Left colon (tissue), 2 donors: ENCODE measurements at regions not wholly inside any gene's neighbourhood (a gene's known extent, or its start where the extent isn't known, plus 50 kb on each side); places are given as distances from the start of the nearest gene placed in this dataset.
"Not testable (repeated sequence)": the region's sequence is repeated elsewhere in the genome, so short reads cannot be mapped to it uniquely, and the experiment has no call there.

Experiments
- ATAC-seq: fragments of 200-7000 bp; cut with Tn5 transposase; one replicate; pipeline ENCODE4 v1.9.1; 2020; ENCODE audit warnings: mild to moderate bottlenecking, moderate library complexity
- DNase-seq, 2 donors: peaks; one replicate each; pipeline ENCODE4 v3.0.0-alpha.2; 2020
- intact Hi-C, 2 donors: fragments of 100-400 bp; cut with DNase I in 1 of 2; cut with micrococcal nuclease in 1 of 2; formaldehyde crosslinking; loops; one replicate each; pipeline versions ENCODE4 v1.11.2 to v1.14.0; 2022; cut with DNase I, micrococcal nuclease
- donor health status: DM: no; HTN: no; CAD: no.
- donor health status: DM: yes; HTN: yes; CAD: no.

- DNase-seq (no peak), ATAC-seq (no peak)
- intact Hi-C loops: no loop called here
Measured at GRCh38 chr12:33205981-33206380, 233.6 kb downstream of the SYT10 start.

GRCh38 chr12:33194389-33194788, 245.2 kb downstream of the SYT10 start:
- intact Hi-C loops, DNase-seq, ATAC-seq: not testable (repeated sequence)

- ATAC-seq (no peak), DNase-seq (no peak)
- intact Hi-C loops: no loop called here
Measured at GRCh38 chr12:33192226-33192625, 247.4 kb downstream of the SYT10 start.

GRCh38 chr12:33187409-33187808, 252.2 kb downstream of the SYT10 start:
- intact Hi-C loops: no loop called here
- ATAC-seq: no peak

GRCh38 chr12:33184161-33184560, 255.5 kb downstream of the SYT10 start:
- no peak for DNase-seq
- no peak for ATAC-seq
- intact Hi-C loops: no loop called here

More at GRCh38 chr12:33187409-33187808, 252.2 kb downstream of the SYT10 start:
- no peak for DNase-seq

GRCh38 chr12:33182485-33182884, 257.1 kb downstream of the SYT10 start:
- ATAC-seq (no peak), DNase-seq (no peak)
- intact Hi-C loops: no loop called here

- intact Hi-C loops: no loop called here
Measured at GRCh38 chr12:33180918-33181317, 258.7 kb downstream of the SYT10 start.

GRCh38 chr12:33166260-33166659, 269.7 kb upstream of the PKP2 start:
- intact Hi-C loops, ATAC-seq, DNase-seq: not testable (repeated sequence)

More at GRCh38 chr12:33180918-33181317, 258.7 kb downstream of the SYT10 start:
- DNase-seq (no peak), ATAC-seq (no peak)

GRCh38 chr12:33156042-33156441, 259.5 kb upstream of the PKP2 start:
- ATAC-seq: no peak
- no peak for DNase-seq
- intact Hi-C loops: no loop called here

GRCh38 chr12:33147292-33147691, 250.7 kb upstream of the PKP2 start:
- intact Hi-C loops, ATAC-seq, DNase-seq: not testable (repeated sequence)

- DNase-seq: no peak
- intact Hi-C loops: no loop called here
- no peak for ATAC-seq
Measured at GRCh38 chr12:33129500-33129899, 232.9 kb upstream of the PKP2 start.

- intact Hi-C loops: no loop called here
- DNase-seq (no peak), ATAC-seq (no peak)
Measured at GRCh38 chr12:33125755-33126154, 229.2 kb upstream of the PKP2 start.

- intact Hi-C loops: loop anchor here in 1 of 2 donors (10.0 kb wide), 1 partner anchor 151 kb away; no protein-coding TSS in a partner anchor
- ATAC-seq: no peak
Measured at GRCh38 chr12:33116284-33116683, 219.7 kb upstream of the PKP2 start.

GRCh38 chr12:33115716-33116115, 219.1 kb upstream of the PKP2 start:
- intact Hi-C loops: loop anchor here in 1 of 2 donors (10.0 kb wide), 1 partner anchor 151 kb away; no protein-coding TSS in a partner anchor
- ATAC-seq (no peak), DNase-seq (no peak)

More at GRCh38 chr12:33116284-33116683, 219.7 kb upstream of the PKP2 start:
- no peak for DNase-seq

GRCh38 chr12:33111850-33112249, 215.3 kb upstream of the PKP2 start:
- intact Hi-C loops: loop anchor here in 1 of 2 donors (10.0 kb wide), 1 partner anchor 147 kb away; no protein-coding TSS in a partner anchor
- DNase-seq: no peak
- no peak for ATAC-seq

- DNase-seq, intact Hi-C loops, ATAC-seq: not testable (repeated sequence)
Measured at GRCh38 chr12:33107827-33108226, 211.2 kb upstream of the PKP2 start.

GRCh38 chr12:33093534-33093933, 197.0 kb upstream of the PKP2 start:
- ATAC-seq: no peak
- intact Hi-C loops: no loop called here
- DNase-seq: no peak

GRCh38 chr12:33087876-33088275, 191.3 kb upstream of the PKP2 start:
- DNase-seq, intact Hi-C loops, ATAC-seq: not testable (repeated sequence)

- intact Hi-C loops, DNase-seq, ATAC-seq: not testable (repeated sequence)
Measured at GRCh38 chr12:33076401-33076800, 179.8 kb upstream of the PKP2 start.

GRCh38 chr12:33075130-33075766, 178.7 kb upstream of the PKP2 start:
- intact Hi-C loops, DNase-seq, ATAC-seq: not testable (repeated sequence)

GRCh38 chr12:33061844-33062243, 165.3 kb upstream of the PKP2 start:
- intact Hi-C loops: no loop called here
- ATAC-seq (no peak), DNase-seq (no peak)
